ENCODE measurements at regions not wholly inside any gene's neighbourhood (a gene's known extent, or its start where the extent isn't known, plus 50 kb on each side); places are given as distances from the start of the nearest gene placed in this dataset.

GRCh38 chr18:45384137-45384961 is 230.9 kb upstream of the SLC14A2 start:
- no peak for FAIRE-seq

- no peak for FAIRE-seq
Measured at GRCh38 chr18:45384962-45385315, 230.3 kb upstream of the SLC14A2 start.

DNA sequence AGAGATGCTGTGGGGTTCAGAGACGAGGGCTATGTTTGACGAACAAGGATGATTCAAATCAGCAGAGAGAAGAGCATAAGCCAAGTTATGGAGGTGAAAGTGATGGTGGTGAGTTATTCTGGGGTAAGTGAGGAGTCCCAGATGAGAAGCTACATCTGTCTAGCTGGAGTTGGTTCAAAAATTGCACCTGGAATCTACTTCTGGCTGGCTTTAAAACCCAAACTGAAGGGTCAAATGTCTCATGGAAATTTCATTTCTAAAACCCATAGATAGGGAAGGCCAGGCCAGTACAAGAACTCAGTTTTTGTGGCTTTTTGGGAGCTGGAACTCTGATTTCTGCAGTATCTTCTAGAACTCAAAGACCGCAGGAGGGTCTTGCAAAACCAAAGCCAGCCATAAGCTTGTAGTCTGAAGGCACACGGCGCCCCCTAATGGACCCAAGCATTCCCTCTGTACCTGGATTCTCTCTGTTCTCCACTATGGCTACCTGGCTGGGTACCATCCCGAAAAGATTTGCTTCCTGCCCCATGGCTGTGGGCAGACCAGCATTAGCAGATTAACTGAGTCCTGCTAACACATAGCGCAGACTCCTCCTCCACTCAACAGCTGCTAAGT is 229.1 kb upstream of the SLC14A2 start:
- FAIRE-seq = no peak

DNA sequence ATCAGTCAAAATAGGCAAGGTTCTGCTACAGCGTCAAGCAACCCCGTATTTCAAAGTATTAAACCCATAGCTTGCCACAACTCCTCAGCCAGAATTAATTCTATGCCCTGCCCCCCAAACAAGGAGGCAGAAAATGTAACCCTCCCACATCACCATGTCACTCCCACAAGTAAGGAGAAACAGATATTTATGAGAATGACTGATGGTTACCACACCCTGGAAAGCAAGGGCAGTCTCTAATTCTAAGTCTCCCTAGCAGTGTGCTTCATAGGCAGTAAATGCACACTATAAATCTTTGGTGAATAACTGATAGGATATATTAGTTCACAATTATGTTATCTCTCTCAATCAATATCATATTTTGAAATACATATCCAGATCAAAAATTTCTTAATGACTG is 228.0 kb upstream of the SLC14A2 start:
- no peak for FAIRE-seq

DNA sequence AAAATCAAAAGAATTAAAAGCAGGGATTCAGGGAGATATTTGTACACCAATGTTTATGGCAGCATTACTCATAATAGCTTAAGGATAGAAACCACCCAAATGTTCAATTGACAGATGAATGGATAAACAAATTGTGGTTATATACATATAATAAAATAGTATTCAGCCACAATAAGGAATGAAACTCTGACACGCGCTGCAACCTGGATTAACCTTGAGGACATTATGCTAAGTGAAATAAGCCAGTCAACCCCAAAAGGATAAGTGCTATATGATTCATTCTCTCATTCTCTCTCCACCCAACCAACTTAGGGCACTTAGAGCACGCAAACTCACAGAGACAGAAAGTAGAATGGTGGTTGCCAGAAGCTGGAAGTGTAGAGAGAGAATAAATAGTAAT is 216.8 kb upstream of the SLC14A2 start:
- no peak for FAIRE-seq

- no peak for FAIRE-seq
Measured at GRCh38 chr18:45399146-45399545, 216.1 kb upstream of the SLC14A2 start.

GRCh38 chr18:45399643-45400042 is 215.6 kb upstream of the SLC14A2 start:
- no peak for FAIRE-seq

GRCh38 chr18:45402485-45403056 is 212.7 kb upstream of the SLC14A2 start:
- FAIRE-seq = no peak

DNA sequence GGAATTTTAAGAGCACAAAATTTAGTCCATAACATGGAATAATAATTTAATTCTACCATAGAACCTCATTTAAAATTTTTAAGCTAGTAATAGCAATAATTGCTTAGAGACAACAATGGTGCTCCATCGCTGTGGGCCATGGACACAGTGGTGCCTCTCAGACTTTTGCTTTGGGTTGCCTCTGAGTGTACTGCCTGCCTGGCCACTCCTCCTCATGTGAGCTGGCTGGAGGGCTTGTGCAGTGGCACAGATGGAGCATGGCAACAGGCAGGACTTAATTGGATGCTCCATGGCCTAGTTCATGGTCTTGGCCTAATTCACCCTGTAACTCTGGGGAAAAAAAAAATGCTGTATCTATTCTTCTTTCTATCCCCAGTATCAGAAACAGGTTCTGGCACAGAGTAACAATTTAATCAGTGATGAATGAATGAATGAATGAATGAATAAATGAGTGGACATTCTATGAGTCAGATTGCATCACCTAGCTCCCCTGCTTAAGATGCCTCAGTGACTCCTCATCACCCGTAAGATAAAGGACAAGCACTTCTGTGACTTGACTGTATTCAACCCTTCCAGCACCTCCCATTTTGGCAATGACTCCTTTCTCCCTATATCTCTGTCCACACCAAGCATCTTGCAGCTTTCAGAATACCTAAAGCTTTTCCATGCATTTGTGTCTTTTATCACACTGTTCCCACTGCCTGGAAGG is 211.8 kb upstream of the SLC14A2 start:
- FAIRE-seq = no peak

- no peak for FAIRE-seq
Measured at GRCh38 chr18:45408218-45408617, 207.1 kb upstream of the SLC14A2 start.

- no peak for FAIRE-seq
Measured at GRCh38 chr18:45409971-45410370, 205.3 kb upstream of the SLC14A2 start.

DNA sequence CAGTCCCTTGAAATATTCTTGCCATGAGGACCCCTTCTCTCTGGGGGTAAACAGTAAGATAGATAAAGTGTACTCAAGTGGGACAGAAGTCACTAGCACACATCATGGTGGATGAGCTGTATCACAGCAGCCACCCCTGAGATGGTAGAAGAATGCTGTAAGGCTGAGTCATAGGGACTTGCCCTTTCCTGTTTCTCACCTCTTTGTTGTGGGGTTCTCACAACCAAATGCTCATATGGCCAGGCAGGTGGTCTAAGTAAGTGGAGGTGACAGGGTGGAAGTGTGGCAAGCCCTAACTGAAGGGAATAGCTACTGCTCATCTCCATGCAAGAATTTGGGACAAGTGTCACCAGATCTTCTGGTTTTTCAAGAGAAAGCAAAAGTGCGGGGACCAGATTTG is 202.7 kb upstream of the SLC14A2 start:
- FAIRE-seq = no peak

DNA sequence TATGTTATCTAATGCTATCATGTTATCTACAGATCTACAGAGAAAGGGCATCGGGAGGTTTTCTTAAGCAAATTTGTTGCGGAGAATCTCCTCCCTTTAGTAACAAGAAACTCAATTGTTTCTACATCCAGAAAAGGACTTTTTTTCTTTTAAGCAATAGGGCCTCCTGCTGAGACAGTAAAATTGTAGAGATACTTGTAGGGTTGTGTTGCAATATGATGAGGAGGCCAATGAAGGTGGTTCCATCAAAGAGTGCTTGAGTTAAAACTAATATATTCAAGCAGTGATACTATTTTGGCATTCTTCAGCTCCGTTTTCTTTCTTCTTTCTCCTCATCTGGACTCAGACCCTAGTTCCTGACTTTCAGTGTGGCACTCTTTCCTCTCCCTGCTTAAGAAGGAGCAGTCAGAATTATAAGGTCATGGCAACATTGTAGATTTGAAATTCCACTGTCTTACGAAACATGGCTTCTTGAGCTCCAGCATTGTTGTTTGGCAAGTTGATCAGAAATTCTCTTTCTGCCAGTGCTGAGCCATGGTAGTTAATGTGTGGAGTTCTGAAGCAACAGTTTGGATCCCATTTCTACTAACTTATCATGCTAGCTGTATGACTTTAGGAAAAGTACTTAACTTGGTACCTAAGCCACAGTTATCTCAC is 202.0 kb upstream of the SLC14A2 start:
- FAIRE-seq = no peak

DNA sequence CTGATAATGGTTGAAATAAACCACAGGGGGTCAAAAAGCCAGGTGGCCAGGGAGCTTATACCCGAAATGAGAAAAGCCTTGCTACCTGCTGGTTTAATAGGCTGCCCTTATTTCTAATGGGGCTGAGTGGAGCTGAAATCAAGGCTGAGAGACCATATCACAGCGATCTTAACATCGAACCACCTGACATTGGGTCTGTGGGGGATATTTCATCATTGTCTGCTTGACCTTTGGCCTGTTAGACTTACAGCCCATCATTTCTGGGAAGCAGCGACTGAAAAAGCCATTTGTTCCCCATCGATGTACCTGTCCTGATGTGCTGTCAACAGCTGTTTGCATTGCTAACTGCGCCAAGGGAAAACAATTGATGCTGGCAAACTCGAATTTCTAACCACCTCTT is 199.7 kb upstream of the SLC14A2 start:
- no peak for FAIRE-seq

DNA sequence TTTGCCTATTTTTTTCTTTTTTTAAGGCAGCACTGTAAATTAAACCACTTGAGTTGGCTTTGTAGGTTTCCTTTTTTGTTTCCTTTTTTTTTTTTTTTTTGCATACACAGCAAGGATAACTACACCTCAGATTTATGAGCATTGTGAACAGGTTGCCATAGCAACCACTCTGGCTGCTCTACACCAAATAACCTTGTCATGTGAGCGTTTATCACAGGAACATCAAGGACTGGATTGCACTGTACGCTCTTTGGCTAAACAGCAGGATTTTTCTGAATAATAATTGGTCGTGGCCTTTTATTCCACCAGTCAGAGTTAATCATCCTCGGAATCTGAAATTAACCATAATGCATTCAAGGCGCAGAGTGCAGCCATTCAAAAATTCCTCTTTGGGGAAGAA is 199.1 kb upstream of the SLC14A2 start:
- FAIRE-seq = peak; percentile 66

DNA sequence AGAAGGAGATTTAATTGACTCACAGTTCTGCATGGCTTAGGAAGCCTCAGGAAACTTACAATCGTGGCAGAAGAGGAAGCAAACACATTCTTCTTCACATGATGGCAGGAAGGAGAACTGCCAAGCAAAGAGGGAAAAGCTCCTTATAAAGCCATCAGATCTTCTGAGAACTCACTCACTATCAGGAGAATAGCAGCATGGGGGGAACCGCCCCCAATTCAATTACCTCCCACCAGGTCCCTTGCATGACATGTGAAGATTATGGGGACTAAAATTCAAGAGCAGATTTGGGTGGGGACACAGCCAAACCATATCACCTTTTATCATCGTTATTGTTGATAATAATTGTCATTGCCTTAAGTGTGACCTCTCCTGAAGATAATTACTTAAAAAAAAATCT is 197.9 kb upstream of the SLC14A2 start:
- FAIRE-seq = no peak

- FAIRE-seq = peak; percentile 66
Measured at GRCh38 chr18:45423659-45424058, 191.6 kb upstream of the SLC14A2 start.

GRCh38 chr18:45430041-45430440 is 185.2 kb upstream of the SLC14A2 start:
- no peak for FAIRE-seq

GRCh38 chr18:45435810-45436209 is 179.5 kb upstream of the SLC14A2 start:
- no peak for FAIRE-seq

DNA sequence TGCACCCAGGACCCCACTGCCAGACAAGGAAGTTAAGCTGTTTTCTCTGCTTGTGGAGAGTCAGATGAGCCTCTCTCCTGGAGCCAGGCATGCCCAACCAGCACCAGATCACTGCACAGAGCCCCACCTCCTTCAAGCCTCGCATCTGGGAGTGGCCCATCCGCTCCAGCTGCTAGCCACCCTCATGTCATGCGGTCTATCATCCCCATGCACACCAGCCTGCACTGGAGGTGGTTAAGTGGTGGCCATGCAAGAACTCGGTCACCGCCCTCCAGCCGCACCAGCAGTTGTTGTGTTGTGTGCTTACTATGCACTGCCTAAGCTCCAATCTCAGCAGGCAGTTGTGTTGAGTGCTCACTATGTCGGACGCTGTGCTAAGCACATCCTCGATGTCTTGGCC is 177.9 kb upstream of the SLC14A2 start:
- FAIRE-seq = no peak

DNA sequence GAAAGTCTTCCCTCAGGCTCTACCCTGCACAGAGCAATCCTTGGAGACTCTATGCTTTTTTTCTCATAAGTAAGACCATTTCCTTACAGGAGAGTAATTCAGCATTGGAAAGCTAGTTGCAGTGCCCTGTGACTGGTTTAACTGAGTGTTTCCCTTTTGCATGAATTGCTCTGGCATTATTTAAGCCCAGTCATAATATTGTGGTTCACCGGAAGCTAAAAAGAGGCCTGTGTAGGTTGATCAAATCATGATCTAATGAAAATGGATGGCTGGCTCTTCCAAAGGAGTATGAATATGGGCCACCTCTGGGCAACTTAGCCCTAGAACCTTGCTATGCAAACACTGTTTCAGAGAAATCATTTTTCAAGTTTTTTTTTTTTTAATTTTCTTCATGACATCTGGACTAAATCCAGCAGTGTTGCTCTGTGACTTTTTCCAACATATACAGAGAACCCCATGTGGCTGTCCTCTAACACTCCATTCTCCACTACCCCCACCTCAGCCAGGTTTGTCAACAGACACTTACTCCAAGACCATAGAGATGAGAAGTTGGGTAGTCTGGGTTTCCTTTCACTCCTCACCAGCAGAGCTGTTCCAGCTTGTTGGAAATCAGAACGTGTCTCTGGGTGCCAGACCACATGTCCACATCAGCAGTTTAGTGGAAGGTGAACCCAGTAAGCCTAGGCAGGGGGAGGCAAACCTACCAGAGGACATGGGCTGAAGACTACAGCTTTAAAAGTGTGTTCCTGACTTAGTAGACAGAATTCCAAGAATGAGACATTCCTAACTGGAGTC is 175.2 kb upstream of the SLC14A2 start:
- no peak for FAIRE-seq

Data from endometrium (tissue), 2 donors.